ENCODE measurements at regions not wholly inside any gene's neighbourhood (a gene's known extent, or its start where the extent isn't known, plus 50 kb on each side); places are given as distances from the start of the nearest gene placed in this dataset.

DNA sequence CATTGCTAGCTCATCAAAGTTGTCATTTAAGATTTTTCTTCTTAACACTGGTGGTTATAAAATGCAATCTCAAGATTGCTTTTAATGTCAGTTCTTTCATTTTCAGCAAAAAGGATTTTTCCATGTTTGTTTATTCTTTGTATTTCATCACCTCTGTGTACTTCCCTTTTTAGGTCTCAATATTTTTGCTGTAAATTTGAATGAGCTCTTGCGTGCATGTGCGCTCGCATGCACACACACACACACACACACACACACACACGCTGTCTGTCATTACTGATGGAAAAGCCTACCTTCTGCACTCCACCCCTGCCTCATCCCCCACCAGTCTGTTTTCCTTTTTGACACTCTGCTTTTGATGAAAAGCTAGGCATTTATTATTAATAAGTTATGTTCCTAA is 85.3 kb upstream of the FYN start:
- no peak for DNase-seq (ENCODE audit: low read depth)

DNA sequence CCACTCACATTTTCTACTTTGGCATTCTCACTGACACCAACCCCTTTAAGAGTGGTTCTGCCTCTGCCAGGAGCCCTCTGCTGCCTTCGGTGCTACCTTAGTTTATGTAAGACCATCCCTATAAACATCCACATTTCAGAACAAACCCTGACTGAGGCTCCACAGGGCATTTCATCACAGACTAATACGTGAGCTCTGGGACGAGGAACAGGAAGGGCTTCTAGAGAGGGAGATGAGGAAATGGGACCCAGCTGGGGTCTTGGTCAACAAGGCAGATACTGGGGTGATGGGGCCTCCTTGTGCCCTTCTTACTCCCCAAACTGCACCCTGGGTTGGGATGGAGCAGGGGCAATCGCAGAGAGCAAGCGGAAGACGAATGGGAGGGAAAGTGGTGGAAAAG is 86.5 kb upstream of the FYN start:
- no peak for DNase-seq (ENCODE audit: low read depth)

DNA sequence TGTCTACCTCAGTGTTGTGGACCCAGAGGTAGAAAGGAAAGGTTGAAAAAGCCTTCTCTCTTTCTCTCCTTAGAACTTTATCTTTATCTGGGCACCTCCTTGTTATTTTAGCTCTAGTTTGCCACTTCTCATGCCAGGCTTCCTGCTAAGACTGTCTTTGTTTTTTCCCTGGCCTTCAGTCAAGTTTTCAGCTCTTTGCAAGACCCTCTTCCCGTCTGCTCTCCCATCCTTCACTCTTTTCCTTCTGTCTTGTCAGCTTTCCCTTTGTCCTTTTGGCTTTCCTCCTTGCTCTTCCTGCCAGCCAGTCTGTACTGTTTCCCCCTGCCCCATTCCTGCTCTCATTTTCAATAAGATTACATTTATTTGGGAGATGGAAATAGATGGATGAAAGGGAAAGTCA is 86.8 kb upstream of the CCN6 start:
- no peak for DNase-seq (ENCODE audit: low read depth)

DNA sequence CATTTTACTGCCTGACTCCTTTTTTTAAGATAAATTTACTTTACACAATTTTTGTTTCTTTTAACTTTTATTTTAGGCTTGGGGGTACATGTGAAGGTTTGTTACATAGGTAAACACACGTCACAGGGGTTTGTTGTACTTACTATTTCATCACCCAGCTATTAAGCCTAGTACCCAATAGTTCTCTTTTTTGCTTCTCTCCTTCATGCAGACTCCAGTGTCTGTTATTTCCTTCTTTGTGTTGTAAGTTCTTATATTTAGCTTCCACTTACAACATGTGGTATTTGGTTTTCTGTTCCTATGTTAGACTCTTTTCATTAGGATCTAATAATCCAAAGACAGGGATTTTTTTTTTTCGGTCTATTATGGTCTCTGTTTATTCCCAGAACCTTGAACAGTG is 83.5 kb upstream of the CCN6 start:
- DNase-seq (ENCODE audit: low read depth): no peak

DNA sequence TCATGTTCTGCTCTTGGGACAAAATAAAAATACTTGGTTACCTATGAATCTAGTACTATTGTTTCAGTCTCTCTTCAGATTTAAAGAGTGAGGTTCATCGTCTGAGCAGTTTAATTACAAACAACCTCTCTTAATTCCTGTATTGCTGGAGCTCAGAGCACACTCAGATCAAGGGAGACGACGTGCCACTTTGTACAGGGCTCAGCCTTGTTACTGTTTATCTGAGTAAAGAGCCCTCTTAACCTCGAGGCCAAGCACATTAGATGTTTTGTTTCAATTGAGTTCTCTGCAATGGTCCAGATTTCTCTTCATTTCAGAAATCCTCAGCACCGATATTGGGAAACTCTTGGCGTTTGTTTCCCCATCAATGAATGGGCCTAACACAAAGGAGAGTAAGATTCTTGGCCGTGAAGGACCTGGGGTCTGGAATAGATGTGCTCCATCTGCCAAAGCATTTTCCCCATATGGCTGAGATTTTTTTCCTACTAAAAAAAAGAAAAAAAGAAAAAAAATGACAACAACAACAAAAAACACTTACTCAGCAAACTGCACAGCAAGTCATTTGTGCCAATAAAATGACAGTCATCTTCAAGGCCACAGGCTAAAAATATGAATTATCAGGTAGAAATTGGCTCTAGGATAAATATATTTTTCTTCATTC is 82.6 kb upstream of the CCN6 start:
- DNase-seq (ENCODE audit: low read depth): no peak

DNA sequence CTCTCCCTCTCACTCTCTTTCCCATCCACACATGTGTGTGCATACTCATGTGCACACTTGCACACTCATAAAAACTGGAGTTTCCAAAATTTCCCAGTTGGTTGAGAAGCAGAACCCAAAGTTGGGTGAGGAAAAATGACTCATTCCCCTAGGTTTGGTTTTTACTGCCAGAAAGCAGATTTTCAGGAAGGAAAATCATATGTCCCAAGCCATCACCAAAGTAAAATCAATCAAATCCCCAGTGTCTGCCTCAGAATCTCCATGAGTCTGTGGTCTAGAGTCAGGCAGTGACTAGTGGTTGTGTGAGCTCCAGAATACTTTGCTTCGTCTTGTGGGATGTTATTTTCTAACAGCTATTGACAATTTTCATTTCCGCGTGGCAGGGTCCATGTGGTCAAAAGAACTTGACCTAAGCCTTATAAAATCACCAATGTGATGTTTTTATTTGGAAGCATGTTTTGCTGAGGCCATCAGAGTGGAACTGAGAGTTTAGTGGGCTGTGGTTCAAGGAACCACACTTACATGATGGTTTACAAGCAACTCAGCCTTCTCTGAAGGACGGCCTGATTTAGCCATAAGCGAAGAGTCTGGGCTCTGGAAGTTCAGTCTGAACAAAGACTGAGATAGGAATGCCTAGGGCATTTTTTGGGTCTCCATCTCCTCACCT is 81.9 kb upstream of the CCN6 start:
- peak; percentile 38 for DNase-seq (ENCODE audit: low read depth)

DNA sequence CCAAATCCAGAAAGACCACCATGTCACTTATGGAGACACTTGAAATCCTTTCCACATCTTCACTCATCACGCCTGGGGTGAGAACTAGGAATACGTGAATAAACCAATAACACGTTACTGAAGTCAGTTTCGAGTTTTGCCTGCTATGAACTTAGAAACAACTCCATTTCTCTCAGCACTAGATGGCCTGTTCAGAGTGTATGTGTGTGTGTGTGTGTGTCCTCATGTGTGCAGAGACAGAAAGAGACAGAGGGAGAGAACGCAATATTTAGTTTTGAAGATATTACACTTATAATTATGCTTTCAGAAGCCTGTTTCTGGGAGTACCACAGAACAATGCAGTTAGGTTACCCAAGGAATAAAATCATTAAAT is 81.2 kb upstream of the CCN6 start:
- DNase-seq (ENCODE audit: low read depth): no peak

DNA sequence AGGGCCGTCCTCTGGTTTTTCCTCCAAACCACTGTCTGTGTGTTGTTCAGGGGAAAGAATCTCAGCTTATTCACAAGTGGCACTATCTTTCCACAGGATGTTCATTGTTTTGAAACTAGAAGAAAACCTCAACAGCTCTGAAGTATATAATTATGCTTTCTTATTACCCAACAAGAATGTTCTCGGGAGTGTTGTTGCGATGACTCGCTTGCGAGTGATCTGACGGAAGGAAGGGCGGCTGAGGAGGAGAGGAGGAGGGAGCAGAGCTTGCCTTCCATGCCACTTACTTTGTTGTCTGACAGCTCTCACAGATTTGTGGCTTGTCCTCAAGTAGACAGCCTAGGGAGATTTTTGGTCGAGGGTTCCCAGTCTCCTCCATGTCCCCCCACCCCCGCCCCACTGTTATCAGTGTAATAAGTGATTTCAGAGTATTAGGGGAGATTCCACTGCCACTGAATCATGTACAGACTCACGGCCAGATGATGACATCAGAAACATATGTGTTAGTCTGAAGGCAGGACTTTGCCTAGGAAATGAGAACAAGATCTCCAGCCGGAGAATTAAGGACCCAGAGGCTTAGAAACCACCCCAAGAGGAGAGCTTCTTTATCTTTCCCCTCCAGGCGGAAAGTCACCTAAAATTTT is 80.7 kb upstream of the CCN6 start:
- peak; percentile 96 for DNase-seq (ENCODE audit: low read depth)

DNA sequence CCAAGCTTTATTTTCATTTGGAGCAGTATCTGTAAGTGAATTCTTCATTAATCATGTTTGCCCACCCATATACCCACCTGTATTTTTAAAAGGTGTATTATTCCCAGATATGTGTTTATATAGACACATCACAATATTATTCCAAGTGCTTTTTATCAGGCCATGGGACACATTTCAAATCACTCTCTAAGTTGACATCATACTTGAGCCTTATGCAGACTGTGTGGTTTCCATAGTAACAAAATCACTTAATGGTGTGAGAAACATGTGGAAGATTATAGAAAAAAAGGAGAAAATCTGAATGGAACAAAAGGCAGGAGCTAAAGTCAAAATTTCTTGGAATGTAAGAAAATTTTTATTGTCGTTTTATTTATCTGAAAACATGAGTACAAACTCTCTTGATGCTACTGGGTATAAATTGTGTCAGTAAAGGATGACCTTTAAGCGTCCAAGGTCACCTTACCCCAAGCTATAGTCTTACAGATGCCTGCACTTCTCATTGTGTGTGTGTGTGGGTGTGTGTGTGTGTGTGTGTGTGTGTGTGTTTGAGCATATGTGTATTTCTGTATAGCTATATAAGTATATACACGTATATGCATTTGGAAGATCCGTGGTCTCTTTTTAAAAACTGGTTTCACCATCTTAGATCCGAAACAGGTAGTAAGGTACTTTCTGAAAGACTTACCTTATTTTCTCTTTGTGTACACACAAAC is 79.8 kb upstream of the CCN6 start:
- peak; percentile 59 for DNase-seq (ENCODE audit: low read depth)

DNA sequence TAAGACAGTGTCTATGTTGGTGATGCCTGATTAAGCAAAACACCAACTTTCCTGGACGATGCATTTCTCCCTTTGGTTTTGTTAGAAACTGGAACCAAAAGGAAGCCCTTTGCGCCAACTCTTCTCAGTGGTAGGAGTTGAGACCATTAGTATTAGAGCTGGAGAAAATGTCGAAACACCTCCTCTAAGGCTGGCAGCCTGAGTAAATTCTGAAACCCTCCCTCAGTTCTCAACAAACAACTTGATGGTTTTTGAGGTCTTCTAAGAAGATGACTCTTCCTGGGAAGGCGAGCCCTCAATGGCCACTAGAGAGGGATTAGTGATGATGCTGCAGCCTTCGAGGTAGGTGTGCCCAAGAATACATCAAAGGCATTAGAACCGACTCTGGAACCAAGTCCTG is 78.4 kb upstream of the CCN6 start:
- DNase-seq (ENCODE audit: low read depth): no peak

DNA sequence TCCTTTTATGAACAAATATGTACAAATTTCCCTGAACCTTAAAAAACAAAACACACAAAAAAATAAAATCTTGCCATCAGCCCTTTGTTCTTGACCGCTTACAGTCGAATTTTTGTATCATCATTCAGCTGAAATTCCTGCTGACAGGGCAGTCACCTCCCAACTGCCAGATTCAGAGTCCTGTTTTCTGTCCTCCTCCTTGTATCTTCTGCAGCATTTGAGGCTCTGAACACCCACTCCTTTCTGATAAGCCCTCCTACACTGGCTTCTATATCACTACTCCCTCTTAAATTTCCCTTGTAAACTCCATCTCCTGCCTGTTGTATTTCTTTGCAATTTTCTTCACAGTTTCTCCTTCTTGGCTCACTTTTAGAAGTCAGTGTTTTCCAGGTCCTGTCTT is 77.8 kb upstream of the CCN6 start:
- no peak for DNase-seq (ENCODE audit: low read depth)

DNA sequence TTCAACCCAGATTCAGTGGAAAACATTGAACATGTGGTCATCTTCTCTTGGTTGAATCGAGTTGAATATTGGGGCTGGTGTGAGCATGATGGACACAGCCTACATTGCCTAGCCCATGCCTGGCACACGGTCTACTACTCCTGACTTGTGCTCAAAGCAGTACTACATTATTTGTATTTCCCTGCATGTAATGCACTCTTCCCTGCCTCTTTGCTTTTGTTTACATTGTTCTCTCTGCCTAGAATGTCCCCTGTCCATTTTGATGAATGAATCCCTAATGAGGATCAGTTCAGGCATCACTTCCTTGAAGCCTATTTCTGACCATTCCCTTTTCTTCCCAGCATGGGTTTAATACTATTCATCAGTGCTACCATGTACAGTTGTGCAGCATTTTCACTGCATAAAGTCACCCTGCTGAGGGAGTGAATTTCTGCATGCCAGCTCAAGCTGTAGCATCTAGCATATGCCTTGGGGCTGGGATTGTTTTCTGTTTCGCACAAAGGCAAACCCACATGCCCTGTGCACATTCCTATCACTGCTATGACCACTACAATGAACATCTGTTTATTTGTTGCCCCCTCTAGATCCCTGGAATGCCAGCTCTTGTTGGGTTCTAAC is 75.3 kb upstream of the CCN6 start:
- peak; percentile 73 for DNase-seq (ENCODE audit: low read depth)

DNA sequence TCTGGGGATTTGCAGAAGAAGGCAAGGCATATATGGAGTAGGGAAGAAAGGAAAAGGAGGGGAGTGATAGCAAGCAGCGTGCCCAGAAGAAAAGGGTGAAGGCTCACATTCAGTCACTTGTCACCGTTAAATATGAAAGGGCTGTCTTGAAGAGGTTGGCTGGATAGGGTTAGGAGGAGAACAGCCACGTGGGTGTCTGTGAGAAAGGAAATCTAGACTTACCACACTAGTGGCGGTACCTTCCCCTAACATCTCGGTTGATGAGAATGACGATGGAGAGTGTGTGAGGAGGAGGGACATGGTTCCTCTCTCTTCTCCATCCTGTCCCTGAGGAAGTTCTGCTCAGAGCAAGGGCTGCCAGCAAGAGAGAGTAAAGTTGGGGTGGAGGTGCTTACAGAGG is 74.3 kb upstream of the CCN6 start:
- no peak for DNase-seq (ENCODE audit: low read depth)

DNA sequence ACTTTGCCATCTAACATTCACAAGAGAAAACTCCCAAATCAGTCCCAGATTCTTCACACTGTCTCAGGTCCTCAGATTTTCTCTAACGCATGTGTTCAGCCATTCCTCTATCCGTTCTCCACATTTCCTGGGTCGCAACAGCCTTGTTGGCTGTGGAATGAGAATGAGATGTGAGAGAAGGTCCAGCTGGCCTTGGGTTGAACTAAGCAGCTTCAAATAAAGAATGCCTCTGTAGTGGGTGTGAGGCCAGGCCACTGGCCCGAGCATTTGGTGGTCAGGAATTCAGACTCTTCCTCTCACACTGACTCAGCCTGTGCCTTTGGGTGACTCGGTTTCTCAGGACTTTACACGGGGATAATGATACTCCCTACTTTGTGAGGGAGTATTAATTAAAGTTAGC is 73.8 kb upstream of the CCN6 start:
- peak; percentile 79 for DNase-seq (ENCODE audit: low read depth)

DNA sequence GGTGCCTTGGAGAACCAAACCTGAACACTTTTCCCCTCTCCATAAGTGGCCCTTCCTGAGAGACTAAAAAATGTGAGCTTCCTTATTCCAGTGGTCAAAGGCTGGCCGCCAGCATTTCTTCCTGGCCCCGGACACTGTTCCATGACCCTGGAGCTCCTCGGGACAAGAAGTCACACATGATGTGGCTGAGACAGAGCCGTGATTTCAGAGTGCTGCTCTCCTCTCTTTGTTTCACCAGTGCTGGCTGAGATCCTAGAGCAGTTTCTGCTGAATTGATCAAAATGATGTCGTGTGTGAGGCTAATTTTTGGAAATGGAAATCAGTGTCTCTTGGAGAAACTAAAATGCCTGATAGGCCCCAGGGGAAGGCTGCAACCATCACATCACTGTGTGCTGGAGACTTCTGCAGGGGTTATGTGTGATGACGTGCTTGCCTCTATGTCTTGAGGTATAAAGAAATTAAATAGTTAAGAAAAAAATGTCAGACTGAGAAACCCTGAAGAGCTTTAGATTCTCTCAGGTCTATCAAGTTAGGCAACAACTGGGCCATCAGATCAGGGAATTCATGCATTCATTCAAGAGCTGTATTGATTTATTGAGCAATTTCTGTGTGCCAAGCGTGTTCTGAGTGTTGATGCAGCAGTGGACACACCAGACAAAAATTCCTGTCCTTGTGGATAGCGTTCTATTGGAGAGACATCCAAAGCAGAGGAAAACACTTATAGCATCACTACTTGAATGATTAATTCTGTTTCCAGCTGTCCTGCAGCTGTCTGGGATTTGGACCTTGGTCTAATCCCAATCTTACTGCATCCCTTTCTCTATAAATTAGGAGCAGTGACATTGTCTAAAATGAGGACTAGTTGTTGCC is 72.7 kb upstream of the CCN6 start:
- no peak for DNase-seq (ENCODE audit: low read depth)

DNA sequence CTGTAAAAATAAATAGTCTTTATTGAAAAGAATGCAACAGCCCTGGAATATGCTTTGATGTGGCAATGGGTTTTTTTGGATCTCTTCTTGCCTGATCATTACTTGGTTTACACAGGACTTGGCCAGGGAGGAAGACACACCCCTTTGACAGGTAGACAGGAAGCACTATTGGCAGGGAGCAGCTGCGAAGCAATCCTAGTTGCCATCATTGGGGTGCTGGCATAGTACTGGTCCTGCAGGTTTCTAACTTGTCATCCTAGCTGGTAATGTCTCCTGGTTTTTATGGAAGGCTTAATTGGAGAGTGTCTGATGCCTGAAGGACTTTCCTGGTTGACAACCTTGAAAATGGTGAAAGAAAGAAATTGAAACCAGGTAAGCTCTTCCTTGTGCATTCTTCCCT is 71.2 kb upstream of the CCN6 start:
- no peak for DNase-seq (ENCODE audit: low read depth)

DNA sequence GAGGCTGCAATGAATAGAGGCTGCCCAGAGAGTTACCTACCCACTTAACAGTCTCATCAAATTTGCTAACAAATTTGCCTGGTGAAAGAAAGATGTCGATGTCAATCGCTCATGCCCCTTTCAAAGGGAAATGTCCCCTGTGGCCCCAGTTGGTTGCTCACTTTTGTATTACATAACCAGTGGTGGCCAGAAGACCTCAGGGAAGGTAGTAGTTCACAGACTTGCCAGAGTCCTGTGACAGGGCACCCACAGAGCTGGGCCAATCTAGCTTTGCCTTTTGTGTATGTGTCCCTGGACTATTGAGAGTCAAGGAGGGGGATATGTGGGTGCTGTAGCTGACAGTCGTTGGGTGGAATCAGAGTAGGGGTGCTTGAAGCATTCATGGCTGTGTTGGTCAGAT is 70.7 kb upstream of the CCN6 start:
- DNase-seq (ENCODE audit: low read depth): no peak

DNA sequence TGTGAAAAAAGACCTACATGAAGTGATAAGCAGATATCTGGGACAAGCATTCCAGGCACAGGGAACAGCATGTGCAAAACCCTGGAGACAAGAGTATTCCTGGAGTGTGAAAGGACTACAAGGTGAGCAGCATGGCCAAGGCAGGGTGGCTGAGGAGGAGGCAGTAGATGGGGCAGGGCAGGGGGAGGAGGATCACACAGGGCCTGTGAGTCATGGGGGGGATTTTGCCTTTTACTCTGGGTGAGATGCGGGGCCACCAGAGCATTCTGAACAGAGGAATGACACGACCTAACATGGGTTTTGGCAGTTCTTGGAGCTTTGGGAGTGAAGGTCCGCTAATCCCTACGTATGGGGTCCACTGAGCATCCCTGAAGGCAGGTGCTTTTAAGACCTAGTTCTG is 69.8 kb upstream of the CCN6 start:
- DNase-seq (ENCODE audit: low read depth): no peak

DNA sequence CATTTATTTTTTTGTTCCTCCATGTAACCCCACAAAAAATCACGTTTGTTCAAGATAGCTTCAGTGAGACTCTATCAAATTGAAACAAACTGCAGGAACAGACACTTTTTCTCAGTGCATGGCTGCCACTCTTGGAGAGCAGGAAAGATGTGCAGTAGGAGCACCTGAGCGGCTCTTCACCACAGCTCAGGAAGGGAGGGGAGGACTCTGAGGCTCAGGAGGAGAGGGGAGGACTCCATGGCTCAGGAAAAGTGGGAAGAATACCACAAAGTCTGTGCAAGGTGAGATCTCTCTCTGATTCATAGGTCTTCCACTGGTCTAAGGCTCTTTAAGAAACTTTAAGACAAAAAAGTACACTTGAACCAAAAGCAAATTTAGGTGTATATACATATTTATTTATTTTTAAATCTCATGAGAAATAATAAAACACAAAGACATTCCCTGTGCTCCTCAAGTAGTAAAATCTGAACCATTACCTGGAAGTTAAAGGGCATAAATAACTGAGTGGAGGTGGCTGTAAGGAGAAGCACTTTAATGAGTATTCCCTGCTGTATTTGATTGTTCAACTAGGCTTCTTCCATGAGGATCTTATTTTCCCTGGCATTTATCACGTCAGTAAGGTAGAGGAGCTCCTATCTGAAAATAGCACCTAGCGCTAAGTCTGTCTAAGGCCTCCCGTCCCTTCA is 69.2 kb upstream of the CCN6 start:
- no peak for DNase-seq (ENCODE audit: low read depth)

DNA sequence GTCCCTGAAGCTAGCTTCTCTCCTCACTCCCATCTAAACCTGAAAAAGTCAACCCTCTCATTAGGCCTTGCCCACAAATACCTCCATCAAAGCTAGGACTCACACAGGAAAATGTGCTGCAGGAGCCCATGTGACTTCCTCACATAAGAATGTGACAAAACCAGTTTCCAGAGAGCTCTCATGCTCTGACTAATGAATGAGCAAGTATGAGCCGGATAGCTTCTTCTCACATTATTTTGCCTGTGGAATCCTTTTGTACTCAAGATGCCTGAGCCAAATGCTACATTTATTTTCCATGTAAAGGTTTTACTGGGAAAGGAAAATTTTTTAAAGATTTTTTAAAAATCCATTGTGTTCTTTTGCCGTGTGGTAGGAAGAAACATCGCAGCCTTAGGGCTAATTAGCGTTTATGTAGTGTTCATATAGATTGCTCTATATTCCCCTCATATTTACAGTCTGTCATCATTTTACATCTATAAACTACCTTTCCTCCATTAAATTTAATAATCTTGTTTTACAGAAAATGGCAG is 68.6 kb upstream of the CCN6 start:
- DNase-seq (ENCODE audit: low read depth): peak; percentile 96

DNA sequence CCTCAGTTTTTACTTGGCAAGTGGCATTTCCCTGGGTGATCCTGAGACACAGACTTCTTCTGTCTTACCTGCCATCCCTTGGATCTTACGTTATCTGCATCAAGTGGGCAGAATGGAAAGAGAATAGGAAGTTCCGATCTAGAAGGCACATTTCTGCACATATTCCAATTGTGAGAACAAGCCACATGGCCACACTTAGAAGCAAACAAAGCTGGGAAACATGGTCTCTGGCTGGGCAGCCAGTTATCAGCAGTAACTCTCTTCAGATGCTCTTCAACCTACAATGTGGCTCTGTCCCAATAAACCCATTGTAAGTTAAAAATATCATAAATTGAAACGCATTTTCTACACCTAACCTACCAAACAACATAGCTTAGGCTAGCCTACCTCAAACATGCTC is 67.3 kb upstream of the CCN6 start:
- DNase-seq (ENCODE audit: low read depth): no peak
